ENCODE measurements at regions not wholly inside any gene's neighbourhood (a gene's known extent, or its start where the extent isn't known, plus 50 kb on each side); places are given as distances from the start of the nearest gene placed in this dataset.

DNA sequence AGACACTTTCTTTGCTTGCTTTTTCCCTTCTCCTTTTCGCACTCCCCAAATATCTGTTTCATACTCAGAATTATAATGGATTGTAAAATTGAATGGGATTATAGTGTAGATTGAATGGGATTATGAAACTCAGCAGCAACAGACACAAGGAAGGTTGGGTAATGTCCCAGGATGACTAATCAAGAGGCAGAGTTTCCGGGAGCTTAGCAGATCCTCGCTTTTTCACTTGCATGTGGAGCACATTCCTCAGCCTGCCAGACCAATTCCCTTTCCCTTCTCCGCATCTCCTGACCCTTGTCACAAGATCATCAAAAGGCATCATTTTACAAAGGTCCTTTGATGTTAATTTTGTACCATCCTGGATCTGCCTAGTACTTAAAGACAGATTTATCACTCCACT lies 55.1 kb upstream of the SLC1A1 start:
- no peak for DNase-seq

DNA sequence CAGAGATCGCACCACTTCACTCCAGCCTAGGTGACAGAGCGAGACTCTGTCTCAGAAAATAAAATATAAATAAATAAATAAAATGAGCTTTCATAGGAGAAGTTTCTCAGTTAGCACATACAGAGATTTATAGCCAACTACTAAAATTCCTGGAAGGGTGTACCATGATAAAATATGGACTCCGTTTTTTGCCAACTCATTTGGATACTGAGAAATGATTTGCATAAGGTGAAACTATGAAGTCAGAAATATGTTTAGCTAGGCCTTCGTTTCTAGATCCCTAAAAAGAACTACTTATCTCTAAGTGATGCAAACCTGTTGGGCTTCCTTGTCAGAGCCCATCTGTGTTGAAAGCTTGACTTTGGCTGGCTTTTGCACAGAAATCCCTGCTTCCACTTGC lies 56.9 kb upstream of the SLC1A1 start:
- no peak for DNase-seq

DNA sequence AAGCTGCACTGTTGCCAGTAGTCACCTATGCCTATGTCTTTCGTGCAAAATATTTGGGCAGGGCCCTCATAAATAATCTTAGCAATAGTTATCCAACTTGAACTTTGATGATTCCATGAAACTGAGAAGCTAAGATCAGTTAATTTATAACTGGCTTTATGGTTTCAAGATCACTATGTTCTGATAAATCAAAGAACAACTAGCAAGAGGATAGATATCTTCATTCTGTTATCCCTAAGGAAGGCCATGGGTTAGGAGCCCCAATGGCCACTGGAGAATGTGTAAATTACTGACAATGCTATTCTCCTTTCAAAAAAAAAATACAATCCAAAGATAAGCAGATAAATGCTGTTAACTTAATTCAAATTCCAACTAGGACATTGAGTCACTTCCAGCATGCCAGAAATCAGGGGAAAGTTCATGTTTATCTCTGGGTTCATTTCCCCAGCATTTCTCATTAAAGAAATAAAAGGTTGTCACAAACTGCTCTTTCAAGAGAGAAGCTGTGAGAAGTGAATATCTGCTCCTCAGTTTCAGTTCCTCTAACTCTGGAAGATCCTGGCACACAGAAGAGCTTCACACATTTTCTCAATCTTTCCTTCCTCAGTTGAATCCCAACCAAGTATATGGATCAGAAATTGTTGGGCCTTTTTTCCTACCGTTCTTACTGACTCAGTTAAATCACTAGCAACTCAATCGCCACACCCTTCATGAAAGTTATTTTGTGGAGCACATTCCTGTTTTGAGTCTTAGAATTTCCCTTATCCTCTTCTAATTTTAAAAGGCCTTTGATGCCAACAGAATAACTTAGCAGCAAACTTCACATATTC lies 59.6 kb upstream of the SLC1A1 start:
- DNase-seq, result no peak

- DNase-seq, result no peak
Observed at GRCh38 chr9:4425319-4426045, 64.8 kb upstream of the SLC1A1 start.

DNA sequence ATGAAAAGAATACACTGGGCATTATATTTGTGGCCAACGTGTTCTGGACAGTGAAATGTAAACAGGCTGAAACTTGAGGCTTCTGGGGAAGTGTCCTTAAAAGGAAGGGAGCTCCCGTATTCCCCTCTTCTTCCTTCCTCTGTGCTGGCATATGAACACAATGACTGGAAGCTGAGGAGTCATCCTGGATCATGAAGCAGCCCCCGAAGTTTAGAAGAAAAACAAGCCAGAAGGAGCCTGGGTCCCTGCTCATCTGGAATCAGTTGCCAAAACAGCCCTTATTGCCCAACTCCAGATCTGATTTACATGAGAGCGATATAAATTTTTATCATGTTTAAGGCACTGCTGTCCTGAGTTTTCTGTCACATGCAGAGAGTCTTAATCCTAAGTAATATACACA lies 65.4 kb upstream of the SLC1A1 start:
- DNase-seq, result no peak

- no peak for DNase-seq
Observed at GRCh38 chr9:4424038-4424437, 66.2 kb upstream of the SLC1A1 start.

DNA sequence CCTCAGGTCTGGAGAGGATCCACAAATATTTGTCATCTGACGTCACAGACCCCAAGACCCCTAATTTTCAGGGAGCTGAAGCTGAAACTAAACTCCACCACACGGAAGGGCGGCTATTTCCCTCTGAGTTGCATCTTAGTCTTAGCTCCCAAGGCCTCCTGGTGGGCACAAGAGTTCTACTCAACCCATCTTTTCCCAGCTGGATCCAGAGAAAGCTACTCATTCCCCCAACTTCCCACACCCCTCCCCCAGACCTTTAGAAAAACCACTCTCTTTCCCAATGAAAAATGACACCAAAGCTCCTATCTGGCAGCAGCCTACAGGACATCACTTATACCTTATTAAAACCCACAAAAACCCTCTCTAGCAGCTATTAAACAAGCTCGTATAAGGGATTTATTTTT lies 67.1 kb upstream of the SLC1A1 start:
- DNase-seq, result no peak

DNA sequence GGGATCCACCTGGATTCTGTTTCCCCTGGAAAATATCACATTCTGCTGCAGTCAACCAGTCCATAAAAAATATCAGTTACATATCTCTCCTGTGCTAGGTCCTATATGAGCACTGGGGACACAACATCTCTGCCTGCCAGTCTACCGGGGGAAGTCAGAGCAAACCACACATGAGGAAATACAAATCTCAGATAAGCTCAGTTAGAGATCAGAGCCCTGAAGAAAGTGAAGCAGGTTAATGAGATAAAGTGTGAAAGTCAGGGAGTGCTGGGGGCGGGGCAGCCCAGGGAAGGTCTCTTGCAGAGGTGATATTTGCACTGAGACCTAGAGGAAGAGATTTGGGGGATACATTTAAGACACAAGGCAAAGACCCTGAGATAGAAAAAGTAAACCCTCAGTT lies 67.8 kb upstream of the SLC1A1 start:
- DNase-seq, result peak in 1 of 5 experiments; percentile 77

DNA sequence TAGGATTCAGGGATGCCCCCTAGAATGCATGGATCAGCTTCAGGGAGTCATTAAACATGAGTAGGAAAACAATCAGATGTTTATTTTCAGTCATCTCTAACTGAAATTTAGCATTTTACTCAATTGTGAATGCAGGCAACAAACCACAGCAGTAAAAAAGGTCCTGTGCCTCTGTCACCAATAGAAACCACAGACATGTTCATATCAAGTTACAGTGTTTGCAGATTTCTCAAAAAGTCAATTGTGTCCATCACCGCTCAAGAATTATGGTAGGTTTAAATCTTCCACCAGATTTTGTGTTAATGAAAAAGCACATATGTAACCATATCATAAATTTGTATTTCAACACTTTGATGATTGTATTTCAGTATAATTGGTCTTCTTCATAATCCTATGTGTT lies 68.4 kb upstream of the SLC1A1 start:
- DNase-seq, result peak in 1 of 5 experiments; percentile 63

GRCh38 chr9:4420351-4420750 lies 69.9 kb upstream of the SLC1A1 start:
- no peak for DNase-seq

- DNase-seq, result no peak
Observed at GRCh38 chr9:4417578-4418325, 72.5 kb upstream of the SLC1A1 start.

DNA sequence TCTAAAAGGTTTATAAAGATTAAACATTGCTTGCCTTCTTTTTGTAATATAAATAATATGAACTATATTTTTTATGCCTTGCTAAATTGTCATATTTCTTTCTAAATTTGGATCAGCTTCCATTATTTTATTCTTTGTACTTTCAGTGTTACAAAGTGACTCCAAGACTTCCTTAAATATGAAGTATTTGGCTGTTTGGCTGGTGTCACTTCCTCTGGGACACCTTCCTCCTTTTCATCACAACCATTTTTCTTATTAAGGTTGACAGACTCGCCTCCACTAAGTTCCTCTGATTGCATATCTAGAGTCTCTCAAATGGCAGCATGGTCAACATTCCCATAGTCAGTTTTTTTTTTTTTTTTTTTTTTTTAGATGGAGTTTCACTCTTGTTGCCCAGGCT lies 73.8 kb upstream of the SLC1A1 start:
- no peak for DNase-seq

DNA sequence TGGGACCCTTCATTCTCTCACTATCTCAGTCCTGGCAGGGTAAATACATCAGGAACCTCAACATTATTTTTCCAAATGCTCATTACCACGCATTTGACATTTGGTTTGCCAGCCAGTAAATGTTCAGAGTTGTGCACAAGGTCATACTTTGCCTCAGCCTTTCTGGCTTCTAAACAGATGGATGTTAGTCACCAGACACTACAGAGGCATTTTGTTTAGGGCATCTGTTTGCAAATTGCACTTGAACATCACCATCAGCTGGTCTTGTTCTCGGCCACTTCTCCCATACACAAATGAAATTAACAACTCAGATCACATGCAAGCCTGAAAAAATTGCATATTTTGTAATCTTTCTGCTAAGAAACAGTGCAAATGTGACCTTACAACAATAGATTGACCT lies 75.0 kb upstream of the SLC1A1 start:
- no peak for DNase-seq

DNA sequence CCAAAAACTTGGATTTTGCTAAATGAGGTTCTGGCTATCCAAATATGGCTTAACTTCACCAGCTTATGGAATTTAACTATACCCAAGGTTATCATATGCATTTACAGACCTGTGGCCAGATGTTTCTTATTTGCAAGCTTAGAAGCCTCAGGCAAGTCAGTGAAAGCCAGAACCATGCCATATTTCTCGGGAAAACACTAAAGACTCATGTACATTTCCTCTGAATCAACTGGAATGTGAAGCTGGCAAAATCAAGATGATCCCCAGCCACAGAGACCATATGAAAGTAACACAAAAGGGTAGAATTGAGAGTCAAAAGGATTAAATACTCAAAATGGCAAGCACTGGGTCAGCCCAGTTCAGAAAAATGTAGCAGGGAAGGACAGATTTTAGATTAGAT lies 76.4 kb upstream of the SLC1A1 start:
- DNase-seq, result no peak

DNA sequence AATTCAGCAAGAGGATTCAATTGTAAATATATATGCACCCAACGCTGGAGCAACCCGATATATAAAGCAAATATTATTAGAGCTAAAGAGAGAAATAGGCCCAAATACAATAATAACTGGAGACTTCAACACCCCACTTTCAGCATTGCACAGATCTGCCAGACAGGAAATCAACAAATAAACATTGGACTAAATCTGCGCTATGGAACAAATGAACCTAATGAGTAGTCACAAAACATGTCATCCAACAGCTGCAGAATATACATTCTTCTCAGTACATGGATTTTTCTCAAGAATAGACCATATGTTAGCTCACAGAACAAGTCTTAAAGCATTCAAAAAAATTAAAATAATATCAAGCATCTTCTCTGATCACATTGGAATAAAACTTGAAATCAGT lies 86.1 kb upstream of the SLC1A1 start:
- DNase-seq, result no peak

- no peak for DNase-seq
Observed at GRCh38 chr9:4402501-4402900, 87.8 kb upstream of the SLC1A1 start.

- no peak for DNase-seq
Observed at GRCh38 chr9:4400731-4401130, 89.5 kb upstream of the SLC1A1 start.

- DNase-seq, result no peak
Observed at GRCh38 chr9:4397917-4398316, 92.4 kb upstream of the SLC1A1 start.

- no peak for DNase-seq
Observed at GRCh38 chr9:4393806-4394523, 94.1 kb upstream of the GLIS3 start.

DNA sequence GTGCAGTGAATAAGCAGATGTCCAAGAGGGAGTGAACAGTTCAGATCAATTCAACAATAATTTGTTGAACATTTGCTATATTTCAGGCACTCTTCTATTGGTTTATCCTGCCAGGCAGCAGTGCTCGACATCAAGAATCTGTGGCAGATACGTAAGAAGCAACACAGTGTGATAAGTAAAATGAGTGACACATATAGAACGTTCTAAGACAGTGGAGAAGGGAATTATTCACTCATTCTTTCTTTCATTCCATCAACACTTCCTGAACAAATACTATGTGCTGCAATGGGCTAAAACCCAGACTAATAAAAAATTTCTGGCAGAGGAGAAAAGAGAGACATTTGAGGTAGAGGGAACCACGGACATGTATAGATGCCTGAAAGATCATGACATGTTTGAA lies 89.9 kb upstream of the GLIS3 start:
- no peak for DNase-seq

- DNase-seq, result no peak
Observed at GRCh38 chr9:4389003-4389402, 89.1 kb upstream of the GLIS3 start.

DNA sequence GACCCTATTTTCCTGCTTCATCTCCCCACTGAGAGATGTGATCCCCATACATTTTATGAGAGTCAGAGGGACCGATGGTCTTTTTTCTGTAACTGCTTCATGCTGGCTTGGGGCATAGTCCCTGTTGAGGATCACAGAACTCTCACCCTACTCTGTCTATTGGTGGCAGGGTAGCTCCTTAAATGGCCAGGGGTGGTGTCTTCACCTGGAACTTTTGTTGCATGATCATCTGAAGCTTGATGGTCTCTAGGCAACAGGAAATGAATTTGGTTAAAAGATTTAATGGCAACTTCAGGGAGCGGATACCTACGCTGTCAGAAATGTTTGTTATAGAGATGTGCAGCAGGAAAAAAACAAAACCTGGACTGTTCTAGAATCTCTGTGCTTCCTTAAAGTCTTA lies 87.0 kb upstream of the GLIS3 start:
- DNase-seq, result peak in 1 of 5 experiments; percentile 17

DNA sequence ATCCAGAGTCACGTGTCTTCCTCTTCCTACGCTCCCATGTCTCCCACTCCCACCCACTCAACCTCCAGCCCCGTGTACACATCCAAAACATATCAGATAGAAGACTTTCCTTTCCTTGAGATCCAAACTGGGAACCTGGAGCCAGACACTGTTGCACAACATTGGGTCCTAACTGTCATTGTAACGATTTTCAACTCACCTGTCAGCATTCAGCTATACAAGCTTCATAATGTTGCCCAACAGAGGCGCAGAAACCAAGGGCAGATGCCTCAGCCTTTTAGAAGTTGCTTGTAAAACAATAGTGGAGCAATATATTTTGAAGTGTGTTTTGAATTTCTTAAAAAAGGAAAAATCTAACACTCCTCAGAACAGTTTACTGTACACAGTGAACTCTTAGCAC lies 84.9 kb upstream of the GLIS3 start:
- DNase-seq, result no peak
